ENCODE measurements at regions not wholly inside any gene's neighbourhood (a gene's known extent, or its start where the extent isn't known, plus 50 kb on each side); places are given as distances from the start of the nearest gene placed in this dataset.

DNA sequence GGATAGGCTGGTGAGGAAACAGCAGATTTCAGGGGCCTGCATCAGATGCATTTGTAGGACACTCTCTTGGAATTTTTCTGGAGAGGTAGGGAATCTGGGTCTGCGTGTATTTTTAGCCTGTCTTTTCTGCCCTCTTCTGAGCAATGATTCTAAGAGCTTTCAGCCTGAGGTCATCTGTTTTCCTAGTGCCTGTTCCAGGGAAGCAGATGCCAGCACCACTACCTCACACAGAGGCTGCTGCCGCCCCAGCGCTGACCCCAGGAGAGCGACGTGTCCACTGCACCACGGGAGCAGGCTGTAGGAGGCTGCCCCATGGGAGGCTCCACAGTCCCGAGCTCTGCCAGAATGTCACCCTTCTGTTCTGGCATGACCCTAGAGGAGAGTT is 316.5 kb downstream of the CYP26B1 start:
- ATAC-seq: no peak

- ATAC-seq: no peak
Observed at GRCh38 chr2:71830497-71831192, 317.0 kb downstream of the CYP26B1 start.

- no peak for ATAC-seq
Observed at GRCh38 chr2:71829008-71829407, 318.7 kb downstream of the CYP26B1 start.

GRCh38 chr2:71827973-71828372 is 319.7 kb downstream of the CYP26B1 start:
- ATAC-seq: no peak

GRCh38 chr2:71827524-71827901 is 320.1 kb downstream of the CYP26B1 start:
- ATAC-seq: no peak

GRCh38 chr2:71826826-71827523 is 320.7 kb downstream of the CYP26B1 start:
- ATAC-seq: no peak

DNA sequence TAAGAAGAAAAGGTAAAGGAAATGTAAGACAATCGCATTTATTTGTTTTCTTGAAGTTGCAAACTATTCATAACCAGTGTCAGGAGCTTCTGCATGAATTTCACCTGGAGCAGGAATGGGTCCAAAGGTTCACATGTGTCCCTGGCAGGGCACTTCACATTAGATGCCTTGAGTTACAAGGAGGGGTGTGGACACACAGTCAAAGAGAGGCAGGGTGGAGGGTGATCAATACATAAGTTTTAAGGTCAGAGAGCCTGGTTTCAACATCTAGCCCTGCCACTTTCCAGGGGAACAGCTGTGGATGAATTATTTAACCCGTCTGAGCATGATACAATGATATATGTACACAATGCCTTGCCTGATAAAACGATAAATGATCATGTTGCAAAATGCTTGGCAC is 321.4 kb downstream of the CYP26B1 start:
- ATAC-seq: no peak

DNA sequence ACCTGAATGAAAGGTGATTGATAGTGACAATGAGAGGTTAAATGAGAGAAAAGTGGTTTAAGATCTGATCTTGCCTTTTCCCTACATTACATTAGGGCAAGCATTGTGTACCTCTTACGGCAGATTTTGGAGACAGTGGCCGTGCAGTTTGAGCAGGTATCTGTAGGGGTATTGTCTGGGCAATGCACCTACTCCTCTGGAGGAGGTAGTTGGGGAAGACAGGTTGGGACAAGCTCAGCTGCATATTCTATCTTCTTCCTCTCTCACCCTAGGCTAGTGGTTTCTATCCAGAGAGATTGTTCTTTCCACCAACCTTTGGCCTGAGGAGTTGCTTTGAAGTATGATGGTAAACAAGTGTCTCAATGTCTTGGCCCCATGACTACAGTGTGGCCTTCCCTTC is 323.2 kb downstream of the CYP26B1 start:
- no peak for ATAC-seq

DNA sequence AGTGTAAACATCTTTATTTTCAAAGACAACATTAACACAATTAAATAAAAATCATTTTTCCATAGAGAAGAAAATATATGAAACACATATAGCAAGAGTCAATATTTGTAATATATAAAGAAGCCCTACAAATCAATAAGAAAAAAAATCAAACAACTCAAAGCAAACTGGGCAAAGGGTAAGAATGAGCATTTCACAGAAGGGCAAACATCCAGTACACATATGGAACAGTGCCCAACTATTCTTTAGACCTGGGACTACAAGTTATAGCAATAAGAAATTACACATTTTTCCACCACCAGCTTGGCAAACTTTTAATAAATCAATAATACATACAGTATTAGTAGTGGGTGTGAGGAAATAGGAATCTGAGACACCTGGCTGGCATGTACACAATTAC is 324.1 kb downstream of the CYP26B1 start:
- ATAC-seq: no peak

DNA sequence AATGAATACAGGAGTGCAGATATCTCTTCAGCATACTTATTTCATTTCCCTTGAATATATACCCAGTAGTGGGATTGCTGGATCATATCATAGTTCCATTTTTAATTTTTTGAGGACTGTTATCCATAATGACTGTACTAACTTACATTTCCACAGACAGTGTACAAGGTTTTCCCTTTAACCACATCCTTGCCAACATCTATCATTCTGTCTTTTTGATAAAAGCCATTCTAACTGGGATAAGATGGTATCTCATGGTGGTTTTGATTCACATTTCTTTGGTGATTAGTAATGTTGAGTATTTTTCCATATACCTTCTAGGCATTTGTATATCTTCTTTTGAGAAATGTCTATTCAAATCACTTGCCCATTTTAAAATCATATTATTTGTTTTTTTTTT is 325.2 kb downstream of the CYP26B1 start:
- ATAC-seq: no peak

DNA sequence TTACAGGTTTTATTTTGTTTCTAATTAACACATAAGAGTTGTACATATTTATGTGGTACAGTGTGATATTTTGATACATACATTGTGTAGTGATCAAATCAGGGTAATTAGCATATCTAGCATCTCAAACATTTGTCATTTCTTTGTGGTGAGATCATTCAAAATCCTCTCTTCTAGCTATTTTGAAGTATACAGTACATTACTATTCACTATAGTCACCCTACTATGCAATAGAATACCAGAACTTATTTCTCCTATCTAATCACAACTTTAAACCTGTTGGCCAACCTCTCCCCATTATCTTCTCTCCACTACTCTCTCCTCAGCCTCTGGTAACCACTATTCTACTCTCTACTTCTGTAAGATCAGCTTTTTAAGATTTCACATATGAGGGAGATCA is 325.8 kb downstream of the CYP26B1 start:
- no peak for ATAC-seq

GRCh38 chr2:71816815-71817214 is 330.8 kb downstream of the CYP26B1 start:
- ATAC-seq: no peak

DNA sequence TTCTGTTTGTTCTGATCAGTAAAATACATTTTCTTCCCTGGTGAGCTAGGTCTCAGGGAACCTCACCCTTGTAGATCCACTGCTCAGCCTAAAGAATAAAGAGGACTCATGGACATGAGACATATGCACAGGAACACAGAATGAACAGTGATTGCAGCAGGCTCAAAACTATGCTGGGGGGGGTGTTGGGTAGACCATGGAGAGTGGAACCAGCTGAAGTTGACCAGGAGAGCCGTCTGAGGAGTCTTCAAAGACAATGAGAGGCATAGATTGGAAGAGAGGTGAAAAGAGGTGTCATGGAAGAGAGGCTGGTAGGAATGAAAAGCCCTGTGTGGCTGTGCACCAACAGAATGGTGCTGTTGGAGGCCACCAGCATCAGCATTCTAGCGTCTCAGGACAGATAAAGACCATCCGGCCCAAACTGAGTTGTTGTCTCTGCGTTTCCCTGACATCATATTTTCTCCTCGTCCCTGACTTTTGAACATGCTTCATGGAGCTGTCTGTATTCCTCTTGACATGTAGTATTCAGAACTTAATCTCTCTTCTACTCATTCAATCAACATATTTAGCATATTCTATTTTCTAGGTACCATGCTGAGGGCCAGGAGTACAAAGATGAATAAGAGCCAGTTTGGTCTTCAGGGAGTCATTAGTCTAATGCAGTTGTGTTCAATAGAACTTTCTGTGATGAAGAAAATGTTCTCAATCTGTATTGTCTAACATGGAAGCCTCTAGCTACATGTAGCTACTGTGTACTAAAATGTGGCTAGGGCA is 331.8 kb downstream of the CYP26B1 start:
- ATAC-seq: no peak

- no peak for ATAC-seq
Observed at GRCh38 chr2:71814885-71815284, 332.8 kb downstream of the CYP26B1 start.

GRCh38 chr2:71813807-71814470 is 333.7 kb downstream of the CYP26B1 start:
- ATAC-seq: no peak

- ATAC-seq: no peak
Observed at GRCh38 chr2:71813315-71813714, 334.3 kb downstream of the CYP26B1 start.

DNA sequence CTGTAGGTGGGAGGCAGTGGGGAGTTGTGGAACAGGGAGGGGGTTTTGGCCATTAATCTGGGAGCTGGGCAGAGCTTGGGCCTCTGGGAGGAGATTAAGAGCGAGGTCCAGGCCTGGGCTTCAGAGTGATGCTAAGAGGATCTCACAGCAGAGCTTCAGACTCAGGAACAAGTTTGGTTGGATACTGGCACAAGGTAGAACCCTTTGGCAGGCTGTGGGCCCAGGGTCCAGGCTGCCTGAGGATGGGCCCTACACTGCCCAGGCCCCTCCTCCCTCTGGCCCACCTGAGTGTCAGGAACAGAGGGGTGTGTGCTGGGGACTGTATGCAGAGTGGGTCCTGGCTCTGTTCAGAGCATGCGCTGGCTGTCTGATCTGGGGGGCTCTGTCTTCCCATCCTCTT is 334.9 kb downstream of the CYP26B1 start:
- ATAC-seq: no peak

DNA sequence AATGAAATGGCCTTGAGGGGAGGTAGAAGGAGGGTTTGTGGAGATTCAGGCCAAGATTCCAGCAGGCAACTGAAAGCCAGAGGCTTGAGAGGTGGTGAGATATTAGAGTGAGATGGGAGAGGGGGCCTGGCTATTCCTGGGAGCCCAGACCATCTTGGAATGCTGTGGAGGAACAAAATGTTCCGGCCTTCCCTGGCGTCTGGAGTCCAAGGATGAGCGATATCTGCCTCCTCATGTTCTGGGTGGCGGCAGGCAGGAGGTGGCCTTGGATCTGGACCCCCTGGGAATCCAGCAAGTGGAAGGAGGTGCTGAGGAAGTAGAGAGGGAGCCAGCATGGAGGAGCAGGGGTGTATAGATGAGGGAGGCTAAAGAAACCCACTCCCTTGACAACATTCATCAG is 335.9 kb downstream of the CYP26B1 start:
- peak in 1 of 2 donors; percentile 10 for ATAC-seq

DNA sequence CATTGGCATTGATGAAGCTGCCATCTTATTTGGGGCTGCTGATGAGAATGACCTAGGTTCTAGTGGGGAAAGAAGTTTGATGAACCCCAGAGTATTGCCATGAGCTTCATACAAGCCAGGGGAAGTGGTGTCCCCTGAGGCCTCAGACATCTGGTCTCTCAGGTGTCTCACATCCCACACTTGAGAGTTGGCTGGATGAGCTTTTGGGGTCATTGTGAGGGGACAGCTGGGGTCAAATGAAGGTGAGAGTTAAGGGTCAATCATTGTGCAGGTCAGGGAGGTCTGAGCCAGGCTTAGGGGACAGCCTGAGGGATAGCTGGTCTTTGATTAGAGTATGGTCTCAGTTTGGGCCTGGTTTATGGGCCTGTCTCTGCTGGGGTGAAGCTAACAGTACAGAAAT is 336.5 kb downstream of the CYP26B1 start:
- no peak for ATAC-seq

GRCh38 chr2:71807581-71808451 is 339.8 kb downstream of the CYP26B1 start:
- ATAC-seq: no peak

GRCh38 chr2:71806432-71806831 is 341.2 kb downstream of the CYP26B1 start:
- ATAC-seq: no peak

DNA sequence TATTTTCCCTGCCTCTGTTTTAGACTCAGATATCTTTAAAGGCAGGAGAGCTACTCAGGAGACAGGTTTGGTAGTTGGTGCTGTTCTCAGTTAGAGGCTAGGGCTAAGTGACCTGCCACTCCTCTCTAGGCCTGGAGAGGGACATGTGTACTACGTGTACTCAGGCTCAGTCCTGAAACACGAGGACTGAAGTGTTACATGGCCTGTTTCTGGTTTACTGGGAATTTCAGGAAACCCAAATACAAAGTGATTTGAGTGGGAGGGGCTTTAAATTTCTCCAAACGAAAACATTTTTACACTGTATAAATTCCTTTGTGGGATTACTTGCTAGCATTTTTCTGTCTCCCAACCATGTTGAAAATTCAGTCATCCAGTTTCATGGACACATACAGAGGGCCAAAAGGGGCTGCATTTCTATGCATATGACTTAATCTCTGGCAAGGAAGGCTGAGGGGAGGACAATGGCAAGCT is 343.3 kb downstream of the CYP26B1 start:
- no peak for ATAC-seq

Measured in activated CD4-positive, CD25-positive, alpha-beta regulatory T cell treated with anti-CD3 and anti-CD28 coated beads, Interleukin-2, amount 50 U/mL, for 24 hours (primary cell).